ENCODE measurements at regions not wholly inside any gene's neighbourhood (a gene's known extent, or its start where the extent isn't known, plus 50 kb on each side); places are given as distances from the start of the nearest gene placed in this dataset.

GRCh38 chr7:22649686-22650085, 77.3 kb upstream of the IL6 start:
- no peaks in the 10 kb centered on the region for H3K27me3 ChIP-seq (ENCODE audit: insufficient read depth, low read length)
- H4K20me1 ChIP-seq (ENCODE audit: insufficient read depth): no peaks in the 10 kb centered on the region
- ATAC-seq: no peak
- H3K9me3 ChIP-seq (ENCODE audit: control insufficient read depth in 1 of 2, insufficient read depth in 1 of 2, low read depth in 1 of 2, low read length in 2 of 2): peaks cover 11 to 18% of the 10 kb centered on the region in 2 experiments; a peak in 3 of 4 replicates
- no peaks in the 10 kb centered on the region for H3K79me2 ChIP-seq (ENCODE audit: insufficient read depth, low read length)
- no peak overlapping the region for H3K27ac ChIP-seq (ENCODE audit: low read depth, low read length)
- no peak for DNase-seq (ENCODE audit: low read depth, low spot score)
- ChIA-PET POLR2A (no interaction called here), CTCF (no interaction called here), RAD21 (ENCODE audit: low non-redundant PET in 1 of 2, low total read pairs in 2 of 2, uncharacterized antibody in 2 of 2, unreplicated experiment in 2 of 2) (no interaction called here)
- H2AFZ ChIP-seq (ENCODE audit: low read depth, low read length, poor library complexity, severe bottlenecking): no peak overlapping the region
- no peak overlapping the region for H3K4me3 ChIP-seq (replicated peaks in 1 of 2; ENCODE audit: low read depth in 1 of 2, low read length in 2 of 2)
- H3K9me2 ChIP-seq (ENCODE audit: insufficient read depth): no peaks in the 10 kb centered on the region
- H3K36me3 ChIP-seq (ENCODE audit: control insufficient read depth in 1 of 2, insufficient read depth in 2 of 2, low read length in 2 of 2): no peaks in the 10 kb centered on the region
- TF ChIP-seq SRF (IDR thresholded peaks at IDR 0.05; ENCODE audit: low read depth) (no peak), YY1 (IDR thresholded peaks at IDR 0.05; ENCODE audit: extremely low read depth, insufficient replicate concordance, low read depth, low read length) (no peak), SP1 (IDR thresholded peaks at IDR 0.05; ENCODE audit: low read depth) (no peak), FOSL1 (IDR thresholded peaks at IDR 0.05; ENCODE audit: low read depth) (no peak), ELF1 (IDR thresholded peaks at IDR 0.05; ENCODE audit: borderline replicate concordance, low read depth) (no peak), ZNF274 (IDR thresholded peaks at IDR 0.05; ENCODE audit: low read depth, low read length) (no peak), POLR2A (IDR thresholded peaks at IDR 0.05; ENCODE audit: borderline replicate concordance, extremely low read depth, insufficient read depth, insufficient read length) (no peak), TCF7L2 (IDR thresholded peaks at IDR 0.05; ENCODE audit: borderline replicate concordance, extremely low read depth, insufficient read depth, insufficient read length) (no peak), CEBPB (IDR thresholded peaks at IDR 0.05; ENCODE audit: low read depth) (no peak), ZBTB33 (IDR thresholded peaks at IDR 0.05; ENCODE audit: extremely low read depth, insufficient replicate concordance, low read length) (no peak), MAX (IDR thresholded peaks at IDR 0.05) (no peak), SIN3A (IDR thresholded peaks at IDR 0.05; ENCODE audit: low read depth) (no peak), CBX3 (IDR thresholded peaks at IDR 0.05; ENCODE audit: low read depth) (no peak), ZFX (IDR thresholded peaks at IDR 0.05) (no peak), EZH2 (IDR thresholded peaks at IDR 0.05) (no peak)
- TF ChIP-seq, protein P1, sequence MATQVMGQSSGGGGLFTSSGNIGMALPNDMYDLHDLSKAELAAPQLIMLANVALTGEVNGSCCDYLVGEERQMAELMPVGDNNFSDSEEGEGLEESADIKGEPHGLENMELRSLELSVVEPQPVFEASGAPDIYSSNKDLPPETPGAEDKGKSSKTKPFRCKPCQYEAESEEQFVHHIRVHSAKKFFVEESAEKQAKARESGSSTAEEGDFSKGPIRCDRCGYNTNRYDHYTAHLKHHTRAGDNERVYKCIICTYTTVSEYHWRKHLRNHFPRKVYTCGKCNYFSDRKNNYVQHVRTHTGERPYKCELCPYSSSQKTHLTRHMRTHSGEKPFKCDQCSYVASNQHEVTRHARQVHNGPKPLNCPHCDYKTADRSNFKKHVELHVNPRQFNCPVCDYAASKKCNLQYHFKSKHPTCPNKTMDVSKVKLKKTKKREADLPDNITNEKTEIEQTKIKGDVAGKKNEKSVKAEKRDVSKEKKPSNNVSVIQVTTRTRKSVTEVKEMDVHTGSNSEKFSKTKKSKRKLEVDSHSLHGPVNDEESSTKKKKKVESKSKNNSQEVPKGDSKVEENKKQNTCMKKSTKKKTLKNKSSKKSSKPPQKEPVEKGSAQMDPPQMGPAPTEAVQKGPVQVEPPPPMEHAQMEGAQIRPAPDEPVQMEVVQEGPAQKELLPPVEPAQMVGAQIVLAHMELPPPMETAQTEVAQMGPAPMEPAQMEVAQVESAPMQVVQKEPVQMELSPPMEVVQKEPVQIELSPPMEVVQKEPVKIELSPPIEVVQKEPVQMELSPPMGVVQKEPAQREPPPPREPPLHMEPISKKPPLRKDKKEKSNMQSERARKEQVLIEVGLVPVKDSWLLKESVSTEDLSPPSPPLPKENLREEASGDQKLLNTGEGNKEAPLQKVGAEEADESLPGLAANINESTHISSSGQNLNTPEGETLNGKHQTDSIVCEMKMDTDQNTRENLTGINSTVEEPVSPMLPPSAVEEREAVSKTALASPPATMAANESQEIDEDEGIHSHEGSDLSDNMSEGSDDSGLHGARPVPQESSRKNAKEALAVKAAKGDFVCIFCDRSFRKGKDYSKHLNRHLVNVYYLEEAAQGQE (IDR thresholded peaks at IDR 0.05; ENCODE audit: low read depth): no peak
- H3K4me1 ChIP-seq (ENCODE audit: control insufficient read depth in 1 of 2, insufficient read depth in 2 of 2, low read length in 2 of 2): peaks cover 0 to 11% of the 10 kb centered on the region in 2 experiments; a peak in 2 of 4 replicates
- intact Hi-C loops (cut with micrococcal nuclease): no loop called here
- BruUV-seq (replicated peaks): no TSS peak
- no peak overlapping the region for H3K9ac ChIP-seq (ENCODE audit: low read length)
- H3K4me2 ChIP-seq (ENCODE audit: low read length): no peak overlapping the region

Measured in HCT116 (cell line).